Neural progenitor cell (in vitro differentiated cells): ENCODE measurements at regions not wholly inside any gene's neighbourhood (a gene's known extent, or its start where the extent isn't known, plus 50 kb on each side); places are given as distances from the start of the nearest gene placed in this dataset.
"Not testable (repeated sequence)": the region's sequence is repeated elsewhere in the genome, so short reads cannot be mapped to it uniquely, and the experiment has no call there.

Source experiments
- DNase-seq: peaks from one replicate; pipeline ENCODE4 v3.0.0-alpha.2; 2016; ENCODE audit warnings: low spot score
- H2AFZ ChIP-seq: fragments of 200-600 bp; sonication (generic); replicated peaks from 2 replicates; pipeline ENCODE4 v1.6.1; 2016; ENCODE audit warnings: antibody characterized with exemption
- H3F3A ChIP-seq: fragments of 200-600 bp; sonication (generic); 2 replicates; pipeline ENCODE4 v1.6.1; 2016; ENCODE audit warnings: antibody characterized with exemption, low read depth
- H3K27ac ChIP-seq: fragments of 200-600 bp; sonication (generic); 2 replicates; pipeline ENCODE4 v1.5.1; 2016; ENCODE audit warnings: mild to moderate bottlenecking
- H3K27me3 ChIP-seq: fragments of 200-600 bp; sonication (generic); 2 replicates; pipeline ENCODE4 v1.6.1; 2016; ENCODE audit warnings: mild to moderate bottlenecking, moderate library complexity
- H3K36me3 ChIP-seq: fragments of 200-600 bp; sonication (generic); 2 replicates; pipeline ENCODE4 v1.5.1; 2016
- H3K4me1 ChIP-seq: fragments of 200-600 bp; sonication (generic); 2 replicates; pipeline ENCODE4 v1.6.1; 2016; ENCODE audit warnings: mixed run types
- H3K4me2 ChIP-seq: fragments of 200-600 bp; sonication (generic); 2 replicates; pipeline ENCODE4 v1.6.1; 2016
- H3K4me3 ChIP-seq: fragments of 200-600 bp; sonication (generic); 2 replicates; pipeline ENCODE4 v1.5.1; 2016
- H3K79me2 ChIP-seq: fragments of 200-600 bp; sonication (generic); 2 replicates; pipeline ENCODE4 v1.6.1; 2016; ENCODE audit warnings: low read depth
- H3K9ac ChIP-seq: fragments of 200-600 bp; sonication (generic); 2 replicates; pipeline ENCODE4 v1.6.1; 2016
- H3K9me3 ChIP-seq: fragments of 200-600 bp; sonication (generic); 2 replicates; pipeline ENCODE4 v1.5.1; 2016; ENCODE audit warnings: low read depth
- H4K20me1 ChIP-seq: fragments of 200-600 bp; sonication (generic); 2 replicates; pipeline ENCODE4 v1.6.1; 2016; ENCODE audit warnings: low read depth
- H3K27ac Mint-ChIP-seq: 3 replicates; pipeline ENCODE4 v1.8.0; 2021; ENCODE audit warnings: mixed read lengths
- H3K27me3 Mint-ChIP-seq: 2 replicates; pipeline ENCODE4 v1.8.0; 2022; ENCODE audit warnings: low read depth, mild to moderate bottlenecking, inconsistent platforms, moderate library complexity, mixed read lengths; ENCODE audit not compliant: insufficient read depth
- H3K36me3 Mint-ChIP-seq: 3 replicates; pipeline ENCODE4 v1.8.0; 2021; ENCODE audit warnings: mixed read lengths
- H3K4me1 Mint-ChIP-seq: 3 replicates; pipeline ENCODE4 v1.8.0; 2021; ENCODE audit warnings: mixed read lengths
- H3K4me3 Mint-ChIP-seq: 3 replicates; pipeline ENCODE4 v1.8.0; 2021; ENCODE audit warnings: mild to moderate bottlenecking, moderate library complexity, mixed read lengths
- H3K9me3 Mint-ChIP-seq: 3 replicates; pipeline ENCODE4 v1.8.0; 2020; ENCODE audit warnings: mixed read lengths
- CTCF ChIP-seq: fragments of 200-600 bp; sonication (generic); IDR thresholded peaks from 2 replicates; pipeline ENCODE4 v1.5.1; 2017; ENCODE audit warnings: antibody characterized with exemption, mild to moderate bottlenecking
- EZH2 ChIP-seq: fragments of 200-600 bp; sonication (generic); IDR thresholded peaks from 2 replicates; pipeline ENCODE4 v1.6.1; 2017; ENCODE audit warnings: antibody characterized with exemption, mild to moderate bottlenecking, moderate library complexity
- EZH2phosphoT487 ChIP-seq: fragments of 200-600 bp; sonication (generic); IDR thresholded peaks from 2 replicates; pipeline ENCODE4 v1.6.1; 2017; ENCODE audit warnings: antibody characterized with exemption

GRCh38 chr15:53891862-53892261, 86.4 kb upstream of the UNC13C start:
- H3K9me3 ChIP-seq, H4K20me1 ChIP-seq, H2AFZ ChIP-seq, H3K4me2 ChIP-seq, H3K9ac ChIP-seq, DNase-seq, H3K27ac ChIP-seq, H3K9me3 Mint-ChIP-seq, H3K4me1 Mint-ChIP-seq, H3K4me3 ChIP-seq, H3F3A ChIP-seq, H3K79me2 ChIP-seq, H3K27me3 ChIP-seq, H3K4me3 Mint-ChIP-seq, H3K36me3 Mint-ChIP-seq, H3K27ac Mint-ChIP-seq, H3K36me3 ChIP-seq, H3K4me1 ChIP-seq, H3K27me3 Mint-ChIP-seq: not testable (repeated sequence)
- TF ChIP-seq CTCF, result peak; percentile 21

- no peak overlapping the region for H3K4me2 ChIP-seq
- no peak overlapping the region for H3K4me3 ChIP-seq
- H3K27me3 ChIP-seq, result no peaks in the 10 kb centered on the region
- no peaks in the 10 kb centered on the region for H3K9me3 ChIP-seq
- Mint-ChIP-seq H3K4me1 (no peaks in the 10 kb centered on the region), H3K4me3 (no peak overlapping the region), H3K9me3 (no peaks in the 10 kb centered on the region), H3K27me3 (no peaks in the 10 kb centered on the region), H3K36me3 (no peaks in the 10 kb centered on the region), H3K27ac (no peak overlapping the region)
- H4K20me1 ChIP-seq, result no peaks in the 10 kb centered on the region
- H2AFZ ChIP-seq, result no peak overlapping the region
- no peaks in the 10 kb centered on the region for H3K4me1 ChIP-seq
- TF ChIP-seq EZH2, result no peak
- TF ChIP-seq EZH2phosphoT487, result no peak
- TF ChIP-seq CTCF, result no peak
- no peaks in the 10 kb centered on the region for H3K79me2 ChIP-seq
- no peak overlapping the region for H3K9ac ChIP-seq
- no peaks in the 10 kb centered on the region for H3F3A ChIP-seq
- DNase-seq, result no peak
- no peak overlapping the region for H3K27ac ChIP-seq
- no peaks in the 10 kb centered on the region for H3K36me3 ChIP-seq
These were observed 93.8 kb upstream of the UNC13C start for GRCh38 chr15:53884441-53884840.

- Mint-ChIP-seq H3K9me3 (no peaks in the 10 kb centered on the region), H3K4me1 (no peaks in the 10 kb centered on the region), H3K27ac (no peak overlapping the region), H3K27me3 (no peaks in the 10 kb centered on the region), H3K36me3 (no peaks in the 10 kb centered on the region), H3K4me3 (no peak overlapping the region)
- Histone ChIP-seq H3K27me3 (no peaks in the 10 kb centered on the region), H3K79me2 (no peaks in the 10 kb centered on the region), H3K4me3 (no peak overlapping the region), H3K4me2 (no peak overlapping the region), H4K20me1 (no peaks in the 10 kb centered on the region), H3K9ac (no peak overlapping the region), H3K9me3 (no peaks in the 10 kb centered on the region), H3K4me1 (no peaks in the 10 kb centered on the region), H3K36me3 (no peaks in the 10 kb centered on the region), H3F3A (no peaks in the 10 kb centered on the region), H3K27ac (no peak overlapping the region), H2AFZ (no peak overlapping the region)
- no peak for DNase-seq
- TF ChIP-seq EZH2, result no peak
- TF ChIP-seq CTCF, result no peak
- TF ChIP-seq EZH2phosphoT487, result no peak
These were observed 95.9 kb upstream of the UNC13C start for GRCh38 chr15:53882311-53882710.

- Histone ChIP-seq H4K20me1 (no peaks in the 10 kb centered on the region), H2AFZ (no peak overlapping the region), H3K27me3 (no peaks in the 10 kb centered on the region), H3F3A (no peaks in the 10 kb centered on the region), H3K4me1 (no peaks in the 10 kb centered on the region), H3K4me2 (no peak overlapping the region), H3K9me3 (no peaks in the 10 kb centered on the region), H3K36me3 (no peaks in the 10 kb centered on the region), H3K4me3 (no peak overlapping the region), H3K9ac (no peak overlapping the region), H3K79me2 (no peaks in the 10 kb centered on the region), H3K27ac (no peak overlapping the region)
- no peak for DNase-seq
- Mint-ChIP-seq H3K4me1 (no peaks in the 10 kb centered on the region), H3K36me3 (no peaks in the 10 kb centered on the region), H3K4me3 (no peak overlapping the region), H3K27ac (no peak overlapping the region), H3K9me3 (no peaks in the 10 kb centered on the region), H3K27me3 (no peaks in the 10 kb centered on the region)
- no peak for TF ChIP-seq EZH2
- no peak for TF ChIP-seq CTCF
- TF ChIP-seq EZH2phosphoT487, result no peak
These were observed 97.9 kb upstream of the UNC13C start for GRCh38 chr15:53880357-53880756.
